Hepatocyte (in vitro differentiated cells): ENCODE measurements at regions not wholly inside any gene's neighbourhood (a gene's known extent, or its start where the extent isn't known, plus 50 kb on each side); places are given as distances from the start of the nearest gene placed in this dataset.

Experiments used
- CTCF ChIP-seq: fragments of 200-600 bp; sonication (generic); IDR thresholded peaks from 2 replicates; pipeline ENCODE4 v1.5.1; 2016; ENCODE audit warnings: antibody characterized with exemption, mild to moderate bottlenecking; ENCODE audit not compliant: poor library complexity
- EZH2 ChIP-seq: fragments of 200-600 bp; sonication (generic); IDR thresholded peaks from 2 replicates; pipeline ENCODE4 v1.6.1; 2016; ENCODE audit warnings: antibody characterized with exemption, mild to moderate bottlenecking, borderline replicate concordance
- EZH2phosphoT487 ChIP-seq: fragments of 200-600 bp; sonication (generic); IDR thresholded peaks from one replicate; pipeline ENCODE4 v1.6.1; 2018; ENCODE audit warnings: antibody characterized with exemption, mild to moderate bottlenecking, low read depth, moderate library complexity; ENCODE audit not compliant: unreplicated experiment, severe bottlenecking

- TF ChIP-seq CTCF (no peak), EZH2 (no peak), EZH2phosphoT487 (no peak)
Observed at GRCh38 chr20:48162621-48163020, 377.3 kb upstream of the SULF2 start.
